HG03565 (cell line): ENCODE measurements at regions not wholly inside any gene's neighbourhood (a gene's known extent, or its start where the extent isn't known, plus 50 kb on each side); places are given as distances from the start of the nearest gene placed in this dataset.
"Not testable (repeated sequence)": the region's sequence is repeated elsewhere in the genome, so short reads cannot be mapped to it uniquely, and the experiment has no call there.

Experiments
- ATAC-seq: cut with Tn5 transposase; IDR thresholded peaks from one replicate; pipeline ENCODE4 v1.9.1; 2021; ENCODE audit warnings: mild to moderate bottlenecking, moderate library complexity; ENCODE audit not compliant: unreplicated experiment

DNA sequence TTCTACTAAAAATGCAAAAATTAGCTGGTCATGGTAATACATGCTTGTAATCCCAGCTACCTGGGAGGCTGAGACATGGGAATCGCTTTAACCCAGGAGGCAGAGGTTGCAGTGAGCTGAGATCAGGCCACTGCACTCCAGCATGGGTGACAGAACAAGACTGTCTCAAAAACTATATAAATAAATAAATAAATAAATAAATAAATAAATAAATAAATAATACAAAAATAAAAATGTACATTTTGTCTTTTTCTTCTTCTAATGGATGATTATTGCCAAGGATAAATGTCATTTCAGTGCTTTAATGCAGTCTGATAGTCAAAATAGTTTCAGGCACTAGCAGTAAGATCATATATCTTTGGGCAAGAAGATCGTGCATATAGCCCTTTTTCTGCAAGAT lies 727.6 kb upstream of the SEMA3D start:
- ATAC-seq, result no peak

DNA sequence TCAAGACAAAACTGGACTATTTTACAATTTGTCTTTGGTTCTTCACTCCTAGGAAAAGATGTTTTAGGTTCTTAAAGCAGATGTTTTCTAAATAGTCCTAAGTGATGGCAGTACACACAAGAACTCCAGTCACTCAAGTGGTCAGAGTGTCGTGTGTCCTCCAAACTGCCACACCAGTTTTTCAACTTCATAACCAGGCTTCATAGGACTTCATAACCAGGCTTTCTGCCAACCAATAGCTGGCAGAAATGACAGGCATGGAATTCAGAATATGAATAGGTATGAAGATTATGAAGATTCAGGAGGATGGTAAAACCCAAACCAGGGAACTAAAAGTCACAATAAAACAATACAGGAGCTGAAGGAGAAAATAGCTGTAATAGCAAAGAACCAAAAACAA lies 721.2 kb upstream of the SEMA3D start:
- no peak for ATAC-seq

DNA sequence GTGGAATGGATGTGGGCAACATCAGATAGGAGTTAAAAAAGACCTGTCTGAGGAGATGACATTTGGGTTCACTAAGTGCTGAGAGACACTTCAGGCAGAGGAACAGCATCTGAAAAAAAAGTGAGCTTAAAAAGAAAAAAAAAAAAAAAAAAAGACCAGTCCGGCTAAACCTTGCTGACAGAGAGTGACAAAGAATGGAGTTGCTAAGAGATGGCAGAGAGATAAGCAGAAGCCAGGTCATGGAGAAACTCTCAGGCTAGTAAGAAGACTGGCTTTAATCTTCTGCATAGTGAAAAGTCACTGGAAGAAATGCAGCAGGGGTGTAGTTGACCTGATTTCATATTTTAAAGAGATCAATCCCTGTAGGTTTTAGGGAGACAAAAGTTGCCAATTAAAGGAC lies 711.1 kb upstream of the SEMA3D start:
- no peak for ATAC-seq

DNA sequence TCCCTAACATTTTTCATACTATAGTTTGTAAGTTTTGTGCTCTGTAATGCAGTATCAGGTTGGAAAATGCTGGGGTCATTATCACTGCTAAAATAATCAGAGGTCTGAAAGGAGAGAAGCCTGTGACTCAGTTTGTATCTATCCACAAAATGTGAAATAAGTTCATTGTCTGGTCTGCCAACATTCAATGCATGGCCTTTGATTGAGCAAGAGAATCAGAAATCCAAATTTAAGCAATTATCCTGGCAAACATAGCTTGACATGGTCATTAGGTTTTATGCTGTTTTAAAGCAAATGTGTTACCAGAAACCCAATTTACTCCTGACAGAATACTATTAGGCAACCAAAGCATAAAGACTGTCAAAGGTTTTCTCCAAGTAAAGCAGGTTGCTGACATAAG lies 709.7 kb upstream of the SEMA3D start:
- no peak for ATAC-seq

DNA sequence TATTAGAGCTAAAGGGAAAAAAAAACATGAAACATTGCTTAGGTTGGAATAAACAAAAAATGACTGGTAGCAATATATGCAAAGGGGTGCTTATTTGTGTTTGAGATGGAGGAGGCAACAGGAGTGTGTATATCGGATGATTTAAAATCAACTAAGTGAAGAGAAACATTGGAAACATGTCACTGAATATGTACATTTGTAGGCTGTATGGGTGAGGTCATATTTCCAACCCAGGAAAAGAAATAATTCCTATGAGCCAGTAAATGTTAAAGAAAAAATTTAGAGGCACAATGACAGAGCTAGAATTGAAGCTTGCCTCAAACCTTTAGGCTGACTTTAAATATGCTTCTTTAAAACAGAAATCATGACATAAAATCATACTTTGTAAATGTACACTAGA lies 709.0 kb upstream of the SEMA3D start:
- ATAC-seq, result no peak

DNA sequence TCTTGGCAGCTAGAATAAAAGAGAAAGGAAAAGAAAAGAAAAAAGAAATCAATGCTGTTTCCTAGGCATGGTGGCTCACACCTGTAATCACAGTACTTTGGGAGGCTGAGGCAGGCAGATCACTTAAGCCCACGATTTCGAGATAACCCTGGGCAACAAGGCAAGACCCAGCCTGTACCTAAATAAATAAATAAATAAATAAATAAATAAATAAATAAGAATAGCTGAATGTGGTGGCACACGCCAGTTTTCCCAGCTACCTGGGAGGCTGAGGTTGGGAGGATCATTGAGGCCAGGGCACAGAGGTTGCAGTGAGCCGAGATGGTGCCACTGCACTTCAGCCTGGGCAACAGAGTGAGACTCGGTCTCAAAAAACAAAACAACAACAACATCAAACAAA lies 705.0 kb upstream of the SEMA3D start:
- ATAC-seq, result not testable (repeated sequence)

DNA sequence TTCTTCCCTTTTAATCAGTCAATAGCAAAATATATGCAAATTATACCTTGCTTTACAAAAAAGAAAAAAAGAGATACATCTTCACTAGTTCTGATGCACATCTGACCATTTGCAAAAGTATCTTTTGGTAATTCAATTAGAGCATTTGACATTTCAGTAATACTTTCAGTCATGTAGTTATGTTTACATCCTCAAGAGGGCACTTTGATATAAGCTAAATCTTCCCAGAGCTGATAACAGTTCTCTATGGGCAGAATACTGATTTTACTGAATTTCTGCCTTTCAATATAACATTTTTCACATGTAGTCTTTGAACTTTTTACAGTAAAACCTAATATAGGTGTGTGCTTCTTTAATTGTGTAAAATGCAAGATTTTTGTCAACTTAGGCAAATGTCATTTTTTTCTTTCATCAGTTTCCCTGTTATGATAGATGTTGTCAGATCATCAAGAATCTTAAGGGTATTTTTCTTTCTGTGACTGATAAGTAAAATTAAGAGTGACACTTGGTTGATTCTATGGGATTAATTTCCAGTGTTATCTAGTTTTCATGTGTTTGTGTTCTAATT lies 703.5 kb upstream of the SEMA3D start:
- ATAC-seq, result peak; percentile 86

DNA sequence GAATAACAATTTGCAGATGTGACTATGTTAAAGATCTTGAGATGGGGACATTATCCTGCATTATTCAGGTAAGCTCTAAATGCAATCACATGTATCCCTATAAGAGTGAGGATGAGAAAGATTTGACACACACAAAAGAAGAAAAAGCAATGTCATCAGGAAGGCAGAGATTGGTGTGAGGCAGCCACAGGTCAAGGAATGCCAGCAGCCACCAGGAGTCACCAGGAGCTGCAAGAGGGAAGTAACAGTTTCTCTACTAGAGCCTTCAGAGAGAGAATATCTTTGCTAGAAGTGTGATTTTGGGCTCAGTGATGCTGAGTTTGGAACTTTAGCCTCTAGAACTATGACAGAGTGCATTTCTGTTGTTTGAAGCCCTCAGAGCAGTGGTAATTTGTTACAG lies 700.3 kb upstream of the SEMA3D start:
- ATAC-seq, result no peak

DNA sequence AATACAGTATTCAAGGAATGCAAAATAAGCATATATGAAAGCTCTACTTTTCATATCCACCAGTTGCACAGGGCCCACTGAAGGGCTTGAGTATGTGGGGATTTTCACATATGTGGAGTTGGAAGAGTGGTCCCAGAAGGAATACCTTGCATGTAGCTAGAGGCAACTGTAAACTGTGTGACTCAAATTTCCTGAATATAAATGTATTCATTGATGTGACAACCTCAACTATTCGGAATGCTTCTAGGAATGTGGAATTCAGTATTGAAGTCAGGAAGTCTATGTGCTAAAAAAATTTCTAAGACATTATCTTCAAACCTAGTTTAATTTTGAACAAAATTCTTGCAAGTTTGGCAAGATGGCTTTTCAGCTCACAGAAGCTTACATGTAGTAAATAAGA lies 695.5 kb upstream of the SEMA3D start:
- ATAC-seq, result no peak

DNA sequence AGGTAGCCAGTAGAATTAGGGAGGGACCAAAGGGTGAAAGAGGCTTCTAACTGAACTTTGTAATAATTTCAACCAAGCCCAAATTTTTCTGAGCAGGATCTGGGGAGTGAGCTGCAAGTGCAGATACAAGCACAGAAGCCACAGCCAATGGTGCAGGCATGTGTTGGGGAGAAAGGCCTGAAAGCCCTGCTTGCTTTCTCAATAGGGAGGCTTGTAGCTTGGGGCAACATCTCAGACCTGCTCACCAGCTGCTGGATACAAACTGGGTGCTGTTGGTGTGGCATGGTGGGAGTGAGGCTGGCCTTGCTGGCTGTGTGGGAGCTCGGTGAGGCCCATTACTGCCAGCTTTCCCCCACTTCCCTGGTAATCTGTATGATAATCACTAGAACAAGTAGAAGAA lies 688.5 kb upstream of the SEMA3D start:
- ATAC-seq, result no peak

DNA sequence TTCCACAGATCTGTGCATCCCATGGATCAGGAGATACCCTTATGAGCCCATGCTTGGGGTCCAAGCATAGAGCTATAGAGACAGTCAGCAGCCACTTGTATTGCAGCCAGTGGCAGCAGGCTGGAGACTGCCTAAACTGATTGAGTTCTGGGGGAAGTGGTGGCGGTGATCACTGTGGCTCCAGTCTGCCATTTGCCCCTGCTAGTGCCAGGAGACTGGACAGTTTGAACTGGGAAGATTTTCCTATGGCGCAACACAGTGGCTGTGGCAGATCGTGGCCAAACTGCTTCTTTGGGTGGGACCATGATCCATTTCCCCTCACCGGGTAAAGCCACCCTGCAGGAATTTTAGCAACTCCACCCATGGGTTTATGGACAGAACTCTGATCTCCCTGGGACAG lies 679.7 kb upstream of the SEMA3D start:
- no peak for ATAC-seq

DNA sequence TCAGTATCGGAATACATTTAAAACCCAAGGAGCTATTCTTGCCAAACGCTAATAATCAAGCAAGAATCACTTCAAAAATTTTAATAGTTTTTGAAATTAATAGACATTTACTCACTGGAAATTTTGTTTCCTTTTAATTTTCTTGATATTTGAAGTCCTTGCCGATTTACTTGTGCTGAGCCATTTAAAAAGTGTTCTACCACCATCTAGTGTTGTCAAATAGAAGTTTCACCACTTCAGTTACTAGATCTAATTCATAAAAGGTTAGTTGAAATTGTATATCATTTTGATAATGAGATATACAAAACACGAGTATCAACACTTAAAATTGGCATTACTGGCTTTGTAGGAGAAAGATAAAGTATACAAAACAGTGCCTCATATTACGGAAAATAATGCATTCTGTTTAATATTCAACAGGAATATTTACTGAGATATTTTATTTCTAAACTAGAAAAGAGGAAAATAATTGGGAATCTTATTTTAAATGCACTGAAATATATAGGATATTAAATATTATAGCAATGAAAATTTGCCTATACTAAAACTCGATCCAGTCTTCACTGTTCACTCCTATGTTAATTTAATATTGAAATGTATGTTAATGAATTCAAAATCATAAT lies 664.8 kb upstream of the SEMA3D start:
- ATAC-seq, result no peak

DNA sequence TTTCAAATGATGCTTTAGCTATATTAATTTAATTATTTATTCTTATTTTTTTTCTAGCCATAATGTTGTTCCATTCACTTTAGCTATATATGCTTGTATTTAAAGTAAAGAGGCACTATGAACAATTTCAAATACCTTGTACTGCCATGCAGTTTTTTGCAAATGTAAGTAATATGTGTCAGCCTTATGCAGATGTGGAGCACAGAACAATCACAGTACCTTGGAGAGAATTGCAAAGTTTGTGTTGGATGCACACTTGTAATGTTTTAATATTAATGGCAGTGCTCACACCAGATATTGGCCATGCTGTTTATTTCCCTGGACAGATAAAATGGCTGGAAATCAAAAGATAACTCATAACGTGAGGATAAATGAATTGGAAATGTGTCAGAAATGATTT lies 663.5 kb upstream of the SEMA3D start:
- no peak for ATAC-seq

DNA sequence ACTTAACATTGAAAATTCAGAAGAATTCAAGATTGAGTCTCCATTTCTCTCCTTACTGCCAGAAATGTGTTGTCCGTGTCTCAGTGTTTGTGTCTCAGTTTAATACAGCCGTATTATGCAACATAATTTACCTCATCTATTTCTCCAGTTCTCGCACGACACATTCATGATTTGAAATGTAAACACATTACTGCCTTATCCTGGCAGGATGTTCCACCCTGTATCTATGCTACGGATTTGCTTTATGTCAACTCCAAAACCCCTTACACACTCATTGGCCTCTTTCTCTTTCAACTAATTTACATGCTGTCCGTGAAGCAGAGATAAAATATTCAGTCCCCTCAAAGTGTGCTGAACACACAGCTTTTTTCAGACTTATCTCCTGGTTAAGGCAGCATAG lies 653.7 kb upstream of the SEMA3D start:
- ATAC-seq, result no peak

DNA sequence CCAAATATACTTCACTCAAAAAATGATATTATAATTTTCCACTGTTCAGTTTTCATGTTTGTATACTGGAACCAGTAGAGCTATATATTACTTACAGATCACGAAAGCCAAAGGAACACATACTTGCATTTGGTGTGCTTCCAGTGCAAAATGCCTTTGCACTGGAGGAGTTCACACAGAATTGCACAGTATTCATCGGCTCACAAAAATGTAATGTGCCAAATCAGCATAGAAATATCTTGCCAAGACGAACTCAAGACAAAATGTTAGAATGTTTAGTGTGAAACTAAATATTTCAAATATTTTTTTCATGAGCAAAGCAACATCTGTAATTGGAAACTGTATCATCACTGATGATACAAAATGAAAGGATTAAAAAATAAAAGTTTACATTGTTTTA lies 646.2 kb upstream of the SEMA3D start:
- ATAC-seq, result no peak

DNA sequence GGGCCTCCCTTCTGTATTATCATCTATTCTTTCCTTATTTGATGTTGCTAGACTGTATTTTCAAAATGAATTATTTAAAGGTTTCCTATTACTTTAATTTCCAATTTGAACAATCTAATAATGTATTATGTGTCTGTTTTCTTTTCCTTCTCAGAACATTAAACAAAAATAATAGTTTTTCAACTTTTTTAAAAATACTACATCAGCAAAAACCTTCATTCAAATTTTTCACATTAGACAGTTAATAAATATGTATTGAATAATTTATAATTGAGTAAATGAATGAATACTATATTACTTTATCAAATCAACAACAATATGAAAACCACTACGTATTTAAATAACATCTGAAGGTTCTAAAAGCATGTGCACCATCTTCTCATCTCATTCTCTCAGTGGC lies 644.1 kb upstream of the SEMA3D start:
- ATAC-seq, result no peak

DNA sequence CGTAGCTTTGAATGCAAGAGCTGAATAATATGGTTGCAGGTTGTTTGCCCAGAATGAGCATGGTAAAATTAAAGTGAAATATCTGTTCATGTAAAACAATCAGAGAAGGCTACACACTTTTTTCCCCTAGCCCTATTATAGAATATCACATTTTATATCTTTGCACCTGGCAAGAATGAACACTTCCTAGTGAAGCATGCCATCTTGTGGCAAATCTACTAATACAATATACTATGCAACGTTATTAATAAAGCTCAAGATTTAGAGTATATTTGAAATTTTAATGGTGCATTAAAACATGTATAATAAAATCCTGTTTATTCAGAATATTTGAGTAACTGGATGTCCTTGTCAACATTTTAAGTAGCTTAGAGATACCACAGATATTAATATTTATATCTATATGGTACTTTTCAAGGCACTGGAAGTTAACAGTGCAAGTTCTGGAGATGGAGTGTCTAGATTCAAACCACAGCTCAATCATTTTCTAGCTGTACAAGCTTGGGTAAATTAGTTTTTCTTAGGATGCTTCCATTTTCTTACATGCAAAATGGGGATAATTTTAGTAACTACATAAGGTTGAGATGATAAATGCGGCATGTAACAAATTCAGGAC lies 643.1 kb upstream of the SEMA3D start:
- no peak for ATAC-seq

DNA sequence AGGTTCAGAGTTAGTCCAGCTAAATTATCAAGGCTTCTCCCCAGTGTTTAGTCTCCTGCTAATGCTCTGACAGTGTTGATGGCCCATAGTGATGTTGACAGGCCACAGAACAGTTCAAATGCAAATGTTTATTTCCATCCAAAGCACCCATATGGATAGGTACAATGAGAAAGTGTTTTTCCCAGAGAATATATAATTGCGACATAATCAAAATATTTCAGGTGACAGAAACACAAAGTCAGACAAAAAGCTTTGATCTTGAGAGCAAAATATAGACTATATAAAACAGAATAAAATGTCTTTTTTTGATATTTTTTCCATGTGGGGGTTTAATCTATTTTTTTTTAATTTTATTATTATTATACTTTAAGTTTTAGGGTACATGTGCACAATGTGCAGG lies 642.3 kb upstream of the SEMA3D start:
- no peak for ATAC-seq

DNA sequence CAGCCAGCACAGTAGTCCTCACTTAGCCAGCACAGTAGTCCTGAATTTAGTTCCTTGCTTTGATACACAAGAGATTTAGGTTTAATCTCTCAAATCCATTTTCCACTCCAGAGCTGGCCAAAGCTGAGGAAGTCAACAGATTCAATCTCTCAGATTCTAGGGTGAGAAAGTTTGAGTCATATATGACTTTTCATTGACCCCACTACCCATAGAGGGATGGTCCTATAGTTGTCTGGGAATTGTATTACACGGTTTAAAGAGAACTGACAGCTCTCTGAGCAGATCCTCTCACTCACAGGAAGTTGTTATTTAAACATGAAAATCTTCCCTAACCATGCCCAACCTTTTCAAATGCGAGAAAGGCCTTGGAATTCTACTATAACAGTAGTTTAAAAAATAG lies 641.8 kb upstream of the SEMA3D start:
- no peak for ATAC-seq

DNA sequence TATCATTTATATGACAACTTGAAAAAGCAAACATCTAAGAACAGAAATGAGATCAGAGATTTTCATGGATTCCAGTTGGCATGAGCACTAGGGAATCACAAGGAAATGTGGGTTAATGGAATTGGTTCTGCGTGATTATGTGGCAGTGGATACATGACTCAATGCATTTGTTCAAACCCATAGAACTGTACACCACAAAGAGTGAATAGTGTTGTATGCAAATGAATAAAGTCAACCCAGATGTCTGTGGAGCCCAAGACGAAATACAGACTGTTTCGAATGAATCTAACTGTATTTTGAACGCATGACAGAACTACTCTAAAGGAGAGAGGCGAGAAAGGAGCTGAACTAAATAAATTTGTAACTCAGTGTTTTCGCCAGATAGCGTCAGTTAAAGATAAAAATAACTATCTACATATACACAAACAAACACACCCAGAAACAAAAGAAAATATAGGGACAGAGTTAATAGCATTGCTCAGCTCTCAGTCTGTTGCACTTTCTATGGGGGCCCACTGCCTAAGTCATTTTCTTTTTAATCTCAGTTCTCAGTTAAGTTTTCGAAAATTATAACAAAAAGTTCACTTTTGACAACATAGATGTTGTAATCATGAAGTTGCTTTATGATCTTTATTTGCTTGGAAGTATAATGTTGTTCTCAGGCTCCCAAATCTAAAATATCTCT lies 636.7 kb upstream of the SEMA3D start:
- no peak for ATAC-seq

DNA sequence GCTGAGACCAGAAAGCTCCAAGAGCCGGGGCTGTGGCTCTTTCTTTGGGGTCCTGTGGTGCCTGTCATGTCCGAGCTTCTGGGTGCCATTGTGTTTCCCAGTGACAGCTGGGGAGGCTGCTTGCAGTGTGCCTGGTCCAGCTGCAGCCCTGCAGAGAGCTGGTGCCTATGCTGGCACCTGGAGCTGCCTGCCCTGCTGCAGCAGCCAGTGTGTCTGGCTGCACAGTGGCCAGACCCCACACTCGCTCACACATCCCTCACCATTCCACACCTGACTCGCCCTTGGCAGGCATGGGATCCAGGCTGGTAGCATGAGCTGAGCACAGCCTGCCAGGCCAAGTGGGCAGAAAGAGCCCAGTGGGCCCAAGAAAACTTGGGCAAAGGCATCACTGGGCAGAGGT lies 635.1 kb upstream of the SEMA3D start:
- ATAC-seq, result no peak

DNA sequence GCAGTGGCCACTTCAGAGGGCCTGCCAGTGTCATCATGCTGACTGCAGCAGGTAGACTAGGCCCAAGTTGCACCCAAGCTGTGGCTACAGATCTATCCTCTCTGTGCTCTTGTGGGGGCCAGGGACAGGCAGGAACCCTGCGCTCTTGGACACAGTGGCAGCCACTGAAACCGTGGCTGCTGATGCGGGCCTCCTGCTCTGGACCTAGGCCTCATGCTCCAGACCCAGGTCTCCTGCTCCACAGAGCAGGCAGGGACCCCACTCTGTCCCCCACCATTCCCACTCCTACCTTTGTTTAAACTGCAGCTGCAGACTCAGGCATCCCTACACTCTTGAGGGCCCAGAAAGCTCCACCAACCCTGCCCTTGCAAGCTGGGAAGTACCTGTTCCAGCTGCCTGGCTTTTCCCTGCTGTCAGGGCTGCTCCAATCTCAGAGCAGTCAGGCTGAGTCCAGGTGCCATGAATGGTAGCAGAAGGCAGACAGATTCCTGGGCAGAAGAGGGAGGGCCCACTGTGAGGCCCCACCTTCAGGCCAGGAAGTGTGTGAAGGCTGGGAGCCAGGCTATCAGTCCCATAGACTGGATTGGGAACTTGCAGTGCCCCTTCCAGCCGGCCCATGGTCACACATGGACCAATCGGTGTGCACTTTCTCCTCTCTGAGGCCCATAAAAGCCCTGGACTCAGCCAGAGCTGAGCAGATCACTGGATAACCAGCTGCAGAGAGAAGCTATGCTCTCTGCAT lies 634.0 kb upstream of the SEMA3D start:
- no peak for ATAC-seq
